AG10803 (cell line): ENCODE measurements at regions not wholly inside any gene's neighbourhood (a gene's known extent, or its start where the extent isn't known, plus 50 kb on each side); places are given as distances from the start of the nearest gene placed in this dataset.
A peak's percentile ranks its signal among the peaks of the same experiment; 100 is the strongest.

ENCODE experiments used
- DNase-seq: peaks from one replicate; pipeline ENCODE4 v3.0.0; 2010; ENCODE audit warnings: low read depth
- H3K4me3 ChIP-seq: 2 replicates; pipeline ENCODE4 v1.5.1; 2011; ENCODE audit warnings: mild to moderate bottlenecking, low read length, control low read depth
- TF ChIP-seq, protein P1 (sequence below): conservative IDR thresholded peaks from 2 replicates; pipeline ENCODE4 v1.5.1; 2011; ENCODE audit warnings: mild to moderate bottlenecking, low read length, control low read depth, inconsistent platforms

DNA sequence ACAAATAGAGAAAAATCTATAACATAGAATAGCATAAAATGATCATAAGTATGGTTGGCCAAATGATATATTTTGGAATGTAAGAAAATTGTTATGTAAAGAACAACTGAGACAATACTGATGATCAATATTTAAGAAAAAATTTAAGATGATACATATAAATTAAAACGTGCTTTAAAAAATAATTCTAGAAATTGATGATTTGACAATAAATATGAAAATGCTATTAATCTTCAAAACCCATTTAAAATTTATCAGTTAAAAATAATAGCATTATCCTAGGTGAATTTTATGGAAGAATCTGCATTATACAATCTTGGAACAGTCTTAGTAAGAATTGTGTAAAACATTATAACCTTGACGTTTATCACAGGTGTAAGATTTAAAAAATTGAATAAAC is 95.1 kb upstream of the DACH1 start:
- H3K4me3 ChIP-seq, result no peak overlapping the region
- no peak for DNase-seq
- TF ChIP-seq, protein P1, sequence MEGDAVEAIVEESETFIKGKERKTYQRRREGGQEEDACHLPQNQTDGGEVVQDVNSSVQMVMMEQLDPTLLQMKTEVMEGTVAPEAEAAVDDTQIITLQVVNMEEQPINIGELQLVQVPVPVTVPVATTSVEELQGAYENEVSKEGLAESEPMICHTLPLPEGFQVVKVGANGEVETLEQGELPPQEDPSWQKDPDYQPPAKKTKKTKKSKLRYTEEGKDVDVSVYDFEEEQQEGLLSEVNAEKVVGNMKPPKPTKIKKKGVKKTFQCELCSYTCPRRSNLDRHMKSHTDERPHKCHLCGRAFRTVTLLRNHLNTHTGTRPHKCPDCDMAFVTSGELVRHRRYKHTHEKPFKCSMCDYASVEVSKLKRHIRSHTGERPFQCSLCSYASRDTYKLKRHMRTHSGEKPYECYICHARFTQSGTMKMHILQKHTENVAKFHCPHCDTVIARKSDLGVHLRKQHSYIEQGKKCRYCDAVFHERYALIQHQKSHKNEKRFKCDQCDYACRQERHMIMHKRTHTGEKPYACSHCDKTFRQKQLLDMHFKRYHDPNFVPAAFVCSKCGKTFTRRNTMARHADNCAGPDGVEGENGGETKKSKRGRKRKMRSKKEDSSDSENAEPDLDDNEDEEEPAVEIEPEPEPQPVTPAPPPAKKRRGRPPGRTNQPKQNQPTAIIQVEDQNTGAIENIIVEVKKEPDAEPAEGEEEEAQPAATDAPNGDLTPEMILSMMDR, result no peak

DNA sequence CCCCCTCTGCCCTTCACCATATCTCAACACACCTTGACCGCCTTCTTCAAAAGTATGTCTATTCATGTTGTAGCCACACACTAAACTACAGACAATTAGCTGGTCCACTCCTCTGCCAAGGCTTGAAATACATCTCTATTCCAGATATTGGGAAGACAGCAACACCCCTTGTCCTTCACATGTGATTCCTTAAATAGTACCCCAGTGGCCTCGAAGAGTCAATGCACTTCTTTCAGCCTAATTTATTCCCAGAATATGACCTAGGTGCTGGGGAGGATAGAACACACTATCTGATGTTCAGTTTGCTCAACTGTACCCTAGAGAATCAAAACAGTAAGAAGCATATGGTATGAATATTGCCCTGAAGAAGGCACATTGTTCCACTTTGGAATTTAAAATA is 82.4 kb upstream of the DACH1 start:
- DNase-seq, result no peak
- H3K4me3 ChIP-seq, result no peak overlapping the region
- TF ChIP-seq, protein P1, result no peak

DNA sequence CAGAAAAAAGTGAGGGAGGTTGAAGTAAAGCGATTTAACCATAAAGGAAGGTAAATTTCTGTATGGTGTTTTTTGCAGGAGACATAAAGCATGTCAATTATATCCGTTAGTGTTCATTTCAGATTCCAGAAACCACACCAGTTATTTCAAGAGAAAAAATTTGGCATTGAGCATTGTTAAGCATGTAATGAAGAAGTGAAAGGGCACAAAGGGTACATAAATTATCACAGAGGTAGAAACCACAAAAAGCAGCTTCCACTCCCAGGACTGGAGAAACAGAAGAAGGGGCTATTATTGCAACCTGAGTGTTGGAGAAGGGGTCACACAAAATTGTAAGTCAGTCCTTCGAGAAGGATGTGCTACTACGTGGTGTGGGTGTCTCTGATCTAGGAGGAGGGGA is 72.2 kb upstream of the DACH1 start:
- DNase-seq, result no peak
- no peak overlapping the region for H3K4me3 ChIP-seq
- TF ChIP-seq, protein P1, result no peak

DNA sequence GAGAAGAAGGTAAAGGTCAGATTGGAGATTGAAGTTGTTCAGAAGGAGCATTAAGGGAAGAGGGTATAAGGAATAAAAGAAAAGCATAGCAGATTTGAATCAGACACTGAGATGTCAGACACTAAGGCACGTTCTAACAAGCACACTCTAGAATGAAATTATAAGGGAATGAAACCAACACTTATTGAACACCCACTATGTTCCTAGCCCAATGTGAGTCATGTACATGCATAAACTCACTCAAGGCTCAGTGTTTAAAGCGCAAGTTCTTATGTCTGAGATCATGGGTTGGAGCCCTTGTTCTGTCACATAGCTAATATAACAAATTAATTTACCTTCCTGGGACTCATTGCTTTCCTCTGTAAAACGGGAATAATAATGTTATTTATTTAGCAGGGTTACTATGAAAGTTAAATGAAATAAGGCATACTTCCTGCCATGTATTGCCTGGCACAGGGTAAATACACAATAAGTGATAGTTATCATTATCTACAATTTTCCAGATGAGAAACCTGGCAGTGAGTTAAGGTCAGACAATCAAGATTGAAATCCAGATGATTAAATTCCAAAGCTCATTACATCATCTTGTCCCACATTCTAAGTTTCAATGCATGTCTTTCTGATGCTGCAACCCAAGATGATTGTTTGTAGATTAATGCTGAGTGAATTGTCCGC is 68.3 kb upstream of the DACH1 start:
- TF ChIP-seq, protein P1, result no peak
- no peak for DNase-seq
- H3K4me3 ChIP-seq, result no peak overlapping the region

DNA sequence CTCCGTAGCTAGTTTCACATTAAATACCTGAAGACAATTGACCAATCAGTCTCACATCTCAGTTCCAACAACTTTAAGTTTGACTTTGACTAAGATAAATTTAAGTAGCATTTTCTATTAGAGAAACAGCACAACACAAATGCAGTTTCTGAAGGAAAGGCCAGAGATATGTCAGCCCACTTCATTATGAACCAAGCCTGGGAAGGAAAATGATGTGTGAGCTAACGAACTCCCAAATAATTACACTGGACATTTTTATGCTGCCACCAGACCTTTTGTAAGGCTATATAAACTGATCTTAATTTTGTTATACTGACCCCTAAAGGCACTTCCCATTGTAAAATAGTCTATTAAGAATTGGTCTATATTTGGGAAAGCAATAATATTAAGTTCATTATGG is 57.9 kb upstream of the DACH1 start:
- TF ChIP-seq, protein P1, result no peak
- H3K4me3 ChIP-seq, result no peak overlapping the region
- no peak for DNase-seq

DNA sequence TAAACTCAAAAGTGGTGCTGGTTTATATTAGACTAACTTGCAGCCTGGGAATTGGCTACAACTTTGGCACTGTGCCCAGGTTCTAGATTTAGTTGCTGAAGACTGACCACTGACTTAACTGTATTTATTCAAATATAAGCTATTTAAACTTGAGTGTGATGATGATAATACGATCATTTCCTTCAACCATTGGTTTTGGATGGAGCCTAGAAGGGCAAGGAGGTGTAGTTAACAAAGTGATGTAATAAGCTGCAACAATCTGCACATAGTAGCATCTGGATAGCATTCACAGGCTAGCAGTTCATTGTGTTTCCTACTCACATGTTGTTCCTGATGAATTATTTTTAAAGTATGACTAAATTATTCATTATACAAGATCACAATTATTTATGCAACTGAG is 55.2 kb upstream of the DACH1 start:
- TF ChIP-seq, protein P1, result no peak
- no peak overlapping the region for H3K4me3 ChIP-seq

More for the DNA sequence above, 55.2 kb upstream of the DACH1 start:
- peak; percentile 47 for DNase-seq
